Activated T-helper 17 cell treated with anti-CD3 and anti-CD28 coated beads, Interleukin-2, amount 50 U/mL, for 72 hours (primary cell): ENCODE measurements at regions not wholly inside any gene's neighbourhood (a gene's known extent, or its start where the extent isn't known, plus 50 kb on each side); places are given as distances from the start of the nearest gene placed in this dataset.
A peak's percentile ranks its signal among the peaks of the same experiment; 100 is the strongest.

ENCODE experiments used
- ATAC-seq: fragments of 150-1000 bp; cut with Tn5 transposase; replicated peaks from 2 replicates; pipeline ENCODE4 v1.10.0; 2021; ENCODE audit warnings: mild to moderate bottlenecking, moderate library complexity
- H3K27ac Mint-ChIP-seq: one replicate; pipeline ENCODE4 v1.8.0; 2022; ENCODE audit warnings: mixed read lengths
- H3K27me3 Mint-ChIP-seq: one replicate; pipeline ENCODE4 v1.8.0; 2022; ENCODE audit warnings: mixed read lengths
- H3K36me3 Mint-ChIP-seq: one replicate; pipeline ENCODE4 v1.8.0; 2022; ENCODE audit warnings: low read depth, mild to moderate bottlenecking, mixed read lengths
- H3K4me1 Mint-ChIP-seq: one replicate; pipeline ENCODE4 v1.8.0; 2022; ENCODE audit warnings: mixed read lengths
- H3K4me3 Mint-ChIP-seq: one replicate; pipeline ENCODE4 v1.8.0; 2022; ENCODE audit warnings: mild to moderate bottlenecking, mixed read lengths
- H3K9me3 Mint-ChIP-seq: one replicate; pipeline ENCODE4 v1.8.0; 2022; ENCODE audit warnings: mixed read lengths

DNA sequence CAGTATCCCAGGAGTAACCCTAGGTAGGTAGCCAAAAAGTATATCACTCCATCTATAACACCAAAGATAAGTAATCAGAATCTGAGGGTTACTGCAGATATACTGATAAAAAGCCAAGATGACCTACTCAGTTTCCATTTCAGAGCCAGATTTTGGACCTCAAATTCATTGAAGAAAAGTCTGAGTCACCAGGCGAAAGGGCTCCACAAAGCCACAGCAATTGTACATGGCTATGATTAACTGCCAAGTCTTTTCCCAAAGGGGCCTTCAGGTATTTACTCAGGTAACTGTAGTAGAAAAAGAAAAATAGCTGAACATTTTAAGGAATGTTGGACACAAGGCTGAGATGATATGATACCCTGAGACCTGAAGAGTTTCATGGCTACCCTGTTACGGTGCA, 75.6 kb upstream of the KCNH7 start:
- no peak for ATAC-seq
- Mint-ChIP-seq H3K4me1 (no peaks in the 10 kb centered on the region), H3K9me3 (peaks cover 4% of the 10 kb centered on the region)

DNA sequence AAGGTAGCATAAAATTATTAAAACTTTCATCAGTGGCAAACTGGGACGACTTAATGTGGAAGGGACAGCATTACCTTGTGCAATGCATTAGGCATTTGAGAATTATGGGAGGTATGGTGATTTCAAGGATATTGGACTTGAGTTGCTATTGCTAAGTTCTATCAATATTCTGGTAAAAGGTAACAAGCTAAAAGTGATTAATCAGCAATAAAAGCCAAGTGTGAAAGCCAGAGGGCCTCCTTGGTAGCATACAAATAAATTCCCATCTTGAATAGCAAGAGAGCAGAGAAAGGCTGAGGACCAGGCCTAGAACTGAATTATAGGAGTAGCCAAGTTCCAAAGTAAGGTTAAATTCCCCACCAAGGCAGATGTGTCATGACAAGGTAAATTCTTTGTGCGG, 74.2 kb upstream of the KCNH7 start:
- no peaks in the 10 kb centered on the region for H3K4me1 Mint-ChIP-seq
- H3K4me3 Mint-ChIP-seq = no peak overlapping the region
- H3K27ac Mint-ChIP-seq = no peak overlapping the region
- no peaks in the 10 kb centered on the region for H3K36me3 Mint-ChIP-seq
- H3K27me3 Mint-ChIP-seq = no peaks in the 10 kb centered on the region
- ATAC-seq = no peak
- H3K9me3 Mint-ChIP-seq = peaks cover 4% of the 10 kb centered on the region

More for the DNA sequence above, 75.6 kb upstream of the KCNH7 start:
- H3K4me3 Mint-ChIP-seq = no peak overlapping the region
- no peaks in the 10 kb centered on the region for H3K27me3 Mint-ChIP-seq
- no peaks in the 10 kb centered on the region for H3K36me3 Mint-ChIP-seq
- H3K27ac Mint-ChIP-seq = no peak overlapping the region

DNA sequence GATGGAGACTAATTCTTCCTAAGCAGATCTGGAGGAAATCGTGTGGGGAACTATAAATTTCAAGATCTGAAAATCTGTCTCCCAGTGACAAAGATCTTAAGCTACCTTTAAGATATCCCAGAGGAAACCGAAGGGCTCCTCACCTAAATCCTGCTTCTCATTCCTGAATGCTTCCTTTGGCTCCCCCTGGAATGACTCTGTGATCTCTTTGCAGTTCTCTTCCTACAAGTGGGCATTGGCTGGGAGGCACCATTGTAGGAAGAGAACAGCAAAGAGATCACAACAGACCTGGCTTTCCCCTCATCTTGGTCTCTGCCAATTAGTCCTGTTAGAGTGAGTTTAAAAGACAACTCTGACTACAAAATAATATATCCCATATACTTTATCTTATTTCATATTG, 70.0 kb upstream of the KCNH7 start:
- H3K36me3 Mint-ChIP-seq = no peaks in the 10 kb centered on the region

DNA sequence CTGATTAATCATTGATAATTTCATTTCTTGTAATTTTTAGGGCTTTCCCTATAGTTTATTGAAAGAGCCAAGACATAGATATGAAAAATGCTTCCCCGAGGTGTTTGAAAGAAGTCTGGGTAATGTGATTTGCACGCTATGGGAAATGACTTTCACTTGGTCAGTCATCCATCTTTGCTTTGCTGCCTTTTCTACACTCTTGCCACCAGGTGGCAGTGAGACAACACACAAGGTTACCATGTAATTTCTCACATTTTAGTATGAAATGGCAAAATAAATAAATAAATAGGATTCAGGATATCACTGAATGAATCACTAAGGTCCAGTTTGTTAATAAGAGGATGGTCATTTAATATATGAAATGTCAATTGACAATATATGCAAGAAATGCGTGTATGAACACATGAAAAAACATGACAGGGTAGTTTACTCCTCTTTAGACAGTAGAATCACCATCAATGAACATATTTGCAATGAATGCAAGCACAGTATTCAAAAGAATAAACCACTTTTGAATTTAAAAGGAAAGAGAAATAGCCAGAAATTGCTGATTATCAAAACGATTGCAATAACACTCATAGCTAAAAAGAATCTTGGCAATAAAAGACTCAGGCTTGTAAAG, 52.2 kb upstream of the KCNH7 start:
- no peak overlapping the region for H3K4me3 Mint-ChIP-seq
- no peaks in the 10 kb centered on the region for H3K4me1 Mint-ChIP-seq
- H3K27me3 Mint-ChIP-seq = no peaks in the 10 kb centered on the region
- H3K9me3 Mint-ChIP-seq = no peaks in the 10 kb centered on the region
- H3K27ac Mint-ChIP-seq = no peak overlapping the region
- H3K36me3 Mint-ChIP-seq = no peaks in the 10 kb centered on the region
- ATAC-seq = peak; percentile 37

More for the DNA sequence above, 70.0 kb upstream of the KCNH7 start:
- ATAC-seq = no peak
- Mint-ChIP-seq H3K4me1 (no peaks in the 10 kb centered on the region), H3K27ac (no peak overlapping the region), H3K4me3 (no peak overlapping the region), H3K9me3 (peaks cover 4% of the 10 kb centered on the region), H3K27me3 (no peaks in the 10 kb centered on the region)

DNA sequence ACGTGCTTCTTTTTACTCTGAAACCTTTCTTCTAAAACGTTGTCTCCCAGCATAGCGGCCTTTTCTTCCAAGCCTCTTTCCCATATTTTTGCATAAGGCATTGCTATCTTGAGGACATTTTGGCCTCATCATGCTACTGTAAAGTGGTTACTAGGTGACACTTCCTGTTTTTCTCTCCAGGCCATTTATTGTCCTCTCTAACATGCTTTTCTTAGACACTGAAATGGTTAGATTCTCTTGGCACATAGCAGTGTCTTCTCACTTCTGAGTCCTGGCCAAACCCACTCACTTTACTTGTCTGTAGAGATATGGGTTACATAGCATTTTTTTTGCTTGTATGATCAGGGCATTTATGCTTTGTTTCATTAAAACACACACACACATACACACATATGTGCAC, 50.1 kb upstream of the KCNH7 start:
- Mint-ChIP-seq H3K4me1 (no peaks in the 10 kb centered on the region), H3K36me3 (no peaks in the 10 kb centered on the region), H3K4me3 (no peak overlapping the region), H3K27ac (no peak overlapping the region), H3K27me3 (no peaks in the 10 kb centered on the region), H3K9me3 (no peaks in the 10 kb centered on the region)
- ATAC-seq = no peak
